Skin epidermis (tissue), 12 donors: ENCODE measurements at regions not wholly inside any gene's neighbourhood (a gene's known extent, or its start where the extent isn't known, plus 50 kb on each side); places are given as distances from the start of the nearest gene placed in this dataset.
"Not testable (repeated sequence)": the region's sequence is repeated elsewhere in the genome, so short reads cannot be mapped to it uniquely, and the experiment has no call there.

Experiments used
- H3K27ac ChIP-seq, 21 experiments: fragments of 200-600 bp; sonication (generic) in 11 of 21; one replicate each; pipeline ENCODE4 v1.5.0; 2020; ENCODE audit warnings: mild to moderate bottlenecking in 3 of 21, inconsistent platforms in 2 of 21, moderate library complexity in 2 of 21
- H3K4me3 ChIP-seq, 7 experiments: fragments of 200-600 bp; sonication (generic) in 2 of 7; one replicate each; pipeline ENCODE4 v1.5.0; 2020; ENCODE audit warnings: inconsistent platforms in 2 of 7, mild to moderate bottlenecking in 2 of 7, moderate library complexity in 1 of 7

DNA sequence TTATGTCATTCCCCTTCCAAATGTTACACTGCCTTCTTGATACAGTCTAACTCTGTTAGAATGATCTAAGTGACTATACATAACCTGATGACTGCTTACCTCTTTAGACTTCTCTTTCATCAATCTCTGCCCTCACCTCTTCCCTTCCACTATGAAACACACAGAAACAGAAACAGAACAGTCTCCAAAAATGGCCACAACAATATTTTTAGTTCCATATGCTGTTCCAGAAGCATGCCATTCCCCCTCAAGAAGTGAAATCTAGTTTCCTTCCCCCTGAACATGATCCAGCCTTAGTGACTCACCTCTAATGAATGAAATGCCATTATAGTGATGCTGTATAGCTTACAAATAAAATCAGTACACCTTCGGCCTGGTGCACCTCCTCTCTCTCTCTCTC is 229.3 kb upstream of the TENT5A start:
- Histone ChIP-seq H3K27ac (no peak overlapping the region), H3K4me3 (no peak overlapping the region)

- H3K4me3 ChIP-seq = no peak overlapping the region
- no peak overlapping the region for H3K27ac ChIP-seq
These were observed 227.3 kb upstream of the TENT5A start for GRCh38 chr6:81979767-81980166.

- Histone ChIP-seq H3K27ac (no peak overlapping the region), H3K4me3 (no peak overlapping the region)
These were observed 226.8 kb upstream of the TENT5A start for GRCh38 chr6:81979329-81979728.

- H3K27ac ChIP-seq = no peak overlapping the region
- no peak overlapping the region for H3K4me3 ChIP-seq
These were observed 225.7 kb upstream of the TENT5A start for GRCh38 chr6:81978230-81978629.

GRCh38 chr6:81977486-81977885 is 225.0 kb upstream of the TENT5A start:
- H3K4me3 ChIP-seq = no peak overlapping the region
- H3K27ac ChIP-seq = no peak overlapping the region

- Histone ChIP-seq H3K27ac (no peak overlapping the region), H3K4me3 (no peak overlapping the region)
These were observed 217.3 kb upstream of the TENT5A start for GRCh38 chr6:81969814-81970213.

- Histone ChIP-seq H3K27ac (no peak overlapping the region), H3K4me3 (no peak overlapping the region)
These were observed 216.5 kb upstream of the TENT5A start for GRCh38 chr6:81969011-81969410.

DNA sequence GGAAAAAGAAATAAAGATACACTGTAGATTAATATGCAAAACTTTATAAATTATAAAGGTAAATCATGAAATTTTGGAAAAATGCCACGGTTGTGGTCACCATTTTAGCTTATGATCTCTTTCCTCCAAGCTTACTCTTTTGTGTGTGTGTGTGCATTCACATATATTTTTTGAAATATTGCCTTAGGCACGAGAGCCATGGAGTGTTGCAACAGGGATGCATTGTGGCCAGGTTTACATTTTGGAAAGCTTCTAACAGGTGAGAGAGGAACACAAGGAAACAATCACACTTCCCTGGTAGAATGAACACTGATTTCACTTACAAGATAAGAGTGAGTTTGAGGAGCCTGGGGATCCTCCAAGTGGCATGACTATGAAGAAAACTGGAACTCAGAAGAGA is 214.5 kb upstream of the TENT5A start:
- no peak overlapping the region for H3K27ac ChIP-seq
- no peak overlapping the region for H3K4me3 ChIP-seq

DNA sequence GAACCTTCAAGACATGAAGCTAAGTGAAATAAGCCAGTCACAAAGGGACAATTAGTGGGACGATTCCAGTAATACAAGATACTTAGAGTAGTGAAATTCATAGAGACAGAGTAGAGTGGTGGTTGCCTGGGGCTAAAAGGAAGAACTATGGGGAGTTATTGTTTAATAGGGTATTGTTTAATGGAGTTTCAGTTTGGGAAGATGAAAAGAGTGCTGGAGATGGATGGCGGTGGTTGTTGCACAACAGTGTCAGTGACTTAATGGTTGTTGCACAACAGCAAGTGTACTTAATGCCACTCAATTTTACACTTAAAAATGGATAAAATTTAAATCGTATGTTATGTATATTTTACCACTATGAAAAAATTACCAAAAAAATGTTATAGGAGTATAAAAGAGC is 209.7 kb upstream of the TENT5A start:
- no peak overlapping the region for H3K27ac ChIP-seq
- no peak overlapping the region for H3K4me3 ChIP-seq

DNA sequence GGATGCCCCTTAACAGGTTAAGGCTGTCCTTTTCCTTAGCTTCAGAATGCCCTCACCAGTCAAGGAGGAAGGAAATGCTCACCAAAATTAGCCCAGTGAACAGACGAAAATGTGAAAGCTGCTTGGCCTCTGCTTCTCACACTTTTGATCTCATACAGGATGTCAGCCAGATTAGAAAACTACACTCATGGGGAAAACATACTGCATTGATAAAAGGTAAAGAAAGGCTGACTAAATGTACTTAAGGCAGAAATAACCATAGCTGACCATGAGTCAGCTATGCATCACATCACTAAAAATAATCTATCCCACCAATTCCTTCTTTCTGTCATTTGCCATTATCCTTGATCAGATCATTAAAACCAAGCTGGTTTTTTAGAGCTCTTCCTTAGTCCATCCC is 198.4 kb upstream of the TENT5A start:
- Histone ChIP-seq H3K27ac (no peak overlapping the region), H3K4me3 (no peak overlapping the region)

- Histone ChIP-seq H3K27ac (no peak overlapping the region), H3K4me3 (no peak overlapping the region)
These were observed 196.4 kb upstream of the TENT5A start for GRCh38 chr6:81948861-81949260.

GRCh38 chr6:81948196-81948595 is 195.7 kb upstream of the TENT5A start:
- not testable (repeated sequence) for H3K27ac ChIP-seq, H3K4me3 ChIP-seq

- no peak overlapping the region for H3K4me3 ChIP-seq
- H3K27ac ChIP-seq = no peak overlapping the region
These were observed 192.2 kb upstream of the TENT5A start for GRCh38 chr6:81944661-81945060.

DNA sequence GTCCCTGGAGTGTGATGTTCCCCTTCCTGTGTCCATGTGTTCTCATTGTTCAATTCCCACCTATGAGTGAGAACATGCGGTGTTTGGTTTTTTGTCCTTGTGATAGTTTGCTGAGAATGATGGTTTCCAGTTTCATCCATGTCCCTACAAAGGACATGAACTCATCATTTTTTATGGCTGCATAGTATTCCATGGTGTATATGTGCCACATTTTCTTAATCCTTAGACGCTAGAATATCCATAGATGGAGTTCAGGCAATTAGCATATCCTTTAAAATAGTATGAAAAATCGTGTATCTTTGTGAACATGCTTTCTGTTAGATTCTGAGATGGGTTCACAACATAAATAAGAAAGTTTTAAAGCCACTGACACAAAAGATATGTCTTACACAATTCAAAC is 190.4 kb upstream of the TENT5A start:
- H3K27ac ChIP-seq, H3K4me3 ChIP-seq: not testable (repeated sequence)

GRCh38 chr6:81942067-81942370 is 189.5 kb upstream of the TENT5A start:
- Histone ChIP-seq H3K4me3 (no peak overlapping the region), H3K27ac (no peak overlapping the region)

GRCh38 chr6:81940451-81940985 is 188.0 kb upstream of the TENT5A start:
- Histone ChIP-seq H3K4me3 (no peak overlapping the region), H3K27ac (no peak overlapping the region)

GRCh38 chr6:81939766-81940165 is 187.3 kb upstream of the TENT5A start:
- Histone ChIP-seq H3K27ac (peak overlapping the region in 10 of 21 experiments; percentile 5 to 79 (median 62)), H3K4me3 (no peak overlapping the region)

DNA sequence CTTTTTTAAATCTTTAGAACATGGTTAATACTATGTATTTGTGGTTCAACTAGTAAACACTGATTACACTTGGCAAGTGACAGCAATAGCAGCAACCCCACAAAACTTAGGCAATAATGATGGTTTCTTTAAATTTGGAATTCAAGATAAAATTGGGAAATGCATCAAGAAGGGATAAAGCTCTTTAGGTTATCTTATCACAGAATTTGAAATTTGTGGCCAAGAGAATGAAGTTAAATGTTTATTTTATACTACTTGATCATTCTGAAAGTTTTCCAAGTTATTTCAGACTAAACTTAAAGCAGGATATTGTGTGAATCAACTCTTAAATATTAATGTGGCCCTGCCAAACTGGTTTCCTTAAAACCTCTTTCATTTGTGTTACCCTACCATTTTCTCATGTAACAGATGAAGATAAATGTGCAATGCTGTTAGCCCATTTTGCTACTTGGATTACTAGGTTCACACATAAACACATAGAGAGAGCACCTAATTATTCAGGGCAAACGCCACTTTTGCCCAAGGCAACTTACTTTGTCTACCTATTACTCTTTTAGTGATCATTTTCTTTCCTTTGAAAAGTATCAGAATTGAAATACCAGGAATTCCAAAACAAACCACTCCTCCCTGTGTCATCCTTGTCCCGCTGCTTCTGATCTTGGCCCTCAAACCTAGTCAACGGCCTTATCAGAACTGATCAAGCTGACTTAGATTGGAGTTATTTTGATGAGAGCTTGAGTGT is 186.7 kb upstream of the TENT5A start:
- no peak overlapping the region for H3K4me3 ChIP-seq
- peak overlapping the region in 13 of 21 experiments; percentile 5 to 79 (median 61) for H3K27ac ChIP-seq

GRCh38 chr6:81938014-81938856 is 185.8 kb upstream of the TENT5A start:
- peak overlapping the region in 15 of 21 experiments; percentile 10 to 79 (median 53) for H3K27ac ChIP-seq
- no peak overlapping the region for H3K4me3 ChIP-seq

DNA sequence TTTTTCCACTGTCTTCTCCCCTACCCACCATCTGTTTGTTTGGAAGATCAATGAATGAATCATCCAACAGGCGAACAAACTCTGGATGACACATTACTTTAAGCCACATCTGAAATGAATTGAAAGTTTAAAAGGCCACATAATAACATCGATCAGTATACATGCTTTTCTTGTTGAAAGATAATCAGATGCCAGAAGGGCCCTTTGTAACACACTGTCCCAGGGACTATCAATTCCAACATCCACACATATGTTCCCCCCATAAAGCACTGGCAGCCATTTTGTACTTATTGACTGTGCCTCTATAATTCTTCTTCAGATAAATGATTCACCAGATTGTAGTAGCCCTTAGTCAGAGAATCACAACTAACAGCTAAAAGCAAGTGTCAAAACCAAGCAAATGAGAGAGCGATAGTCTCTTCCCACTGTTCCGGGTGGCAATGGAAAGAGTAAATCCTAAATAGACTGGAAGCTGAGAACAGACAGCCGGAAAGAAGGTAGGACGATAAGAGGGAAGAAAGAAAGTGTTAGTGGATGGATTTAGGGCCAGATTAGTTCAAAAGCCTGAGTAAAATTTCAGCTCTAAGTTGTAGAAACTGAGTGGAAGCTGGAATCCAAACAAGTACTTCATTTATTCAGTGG is 184.9 kb upstream of the TENT5A start:
- Histone ChIP-seq H3K4me3 (no peak overlapping the region), H3K27ac (peak overlapping the region in 13 of 21 experiments; percentile 0 to 79 (median 49))

- no peak overlapping the region for H3K27ac ChIP-seq
- H3K4me3 ChIP-seq = no peak overlapping the region
These were observed 182.5 kb upstream of the TENT5A start for GRCh38 chr6:81934936-81935335.
